Psoas muscle (tissue), 7 donors: ENCODE measurements at regions not wholly inside any gene's neighbourhood (a gene's known extent, or its start where the extent isn't known, plus 50 kb on each side); places are given as distances from the start of the nearest gene placed in this dataset.

ENCODE experiments used
- ATAC-seq, 4 donors: fragments of 200-7000 bp; cut with Tn5 transposase; one replicate each; pipeline ENCODE4 v1.9.1; 2020; ENCODE audit warnings: moderate library complexity in 3 of 4, mild to moderate bottlenecking in 2 of 4
- DNase-seq, 2 donors: peaks; one replicate each; pipeline ENCODE4 v3.0.0-alpha.2; 2020
- H3K27ac ChIP-seq: fragments of 200-600 bp; one replicate; pipeline ENCODE4 v1.8.0; 2022
- H3K27me3 ChIP-seq, 3 donors: fragments of 200-600 bp in 1 of 3; one replicate each; pipeline versions ENCODE4 v1.6.1 to v1.8.0; 2013 to 2022; ENCODE audit warnings: low read length in 2 of 3, mild to moderate bottlenecking in 2 of 3, moderate library complexity in 1 of 3; ENCODE audit not compliant: insufficient read depth in 3 of 3
- H3K36me3 ChIP-seq, 2 donors: fragments of 200-600 bp in 1 of 2; one replicate each; pipeline versions ENCODE4 v1.6.1 to v1.8.0; 2013 to 2022; ENCODE audit warnings: low read depth in 1 of 2, mild to moderate bottlenecking in 1 of 2, moderate library complexity in 1 of 2; ENCODE audit not compliant: insufficient read depth in 1 of 2
- H3K4me1 ChIP-seq: fragments of 200-600 bp; one replicate; pipeline ENCODE4 v1.8.0; 2022
- H3K4me3 ChIP-seq: fragments of 200-600 bp; one replicate; pipeline ENCODE4 v1.8.0; 2022; ENCODE audit warnings: mild to moderate bottlenecking
- H3K9me3 ChIP-seq: fragments of 200-600 bp; one replicate; pipeline ENCODE4 v1.8.0; 2022
- CTCF ChIP-seq: fragments of 200-600 bp; IDR thresholded peaks from one replicate; pipeline ENCODE4 v1.8.0; 2022; ENCODE audit warnings: antibody characterized with exemption
- WGBS, 3 donors: extraction: QIAGEN DNeasy Blood & Tissue Kit; methylation state at CpG; one replicate each; pipeline versions ENCODE4 v1.1.6 to v1.1.7; 2013; 5-methylcytosine and 5-hydroxymethylcytosine counted together
- intact Hi-C, 2 donors: fragments of 100-400 bp; cut with DNase I; formaldehyde crosslinking; loops; one replicate each; pipeline versions ENCODE4 v1.11.0 to v1.14.2; 2022
- donor health status: healthy with polysubstance abuse.
- donor health status: DM: no; HTN: no; CAD: no; lungs with moderate emphysema.
- donor health status: Bipolar disorder and iron deficiency.
- donor health status: healthy.
- donor health status: DM: yes; HTN: yes; CAD: no.
- donor health status: DM: no; HTN: no; CAD: no.
- donor health status: DM: yes; HTN: yes; CAD: no.

- no peak for TF ChIP-seq CTCF
- Histone ChIP-seq H3K36me3 (no peaks in the 10 kb centered on the region), H3K4me1 (no peaks in the 10 kb centered on the region), H3K9me3 (no peaks in the 10 kb centered on the region), H3K27me3 (no peaks in the 10 kb centered on the region), H3K27ac (no peak overlapping the region), H3K4me3 (no peak overlapping the region)
- intact Hi-C loops = no loop called here
- DNase-seq (no peak), ATAC-seq (no peak)
Observed at GRCh38 chr1:199174336-199174735, 535.5 kb downstream of the PTPRC start.

- Histone ChIP-seq H3K4me3 (no peak overlapping the region), H3K9me3 (no peaks in the 10 kb centered on the region), H3K27ac (no peak overlapping the region), H3K36me3 (no peaks in the 10 kb centered on the region), H3K4me1 (no peaks in the 10 kb centered on the region), H3K27me3 (no peaks in the 10 kb centered on the region)
- ATAC-seq (no peak), DNase-seq (no peak)
- intact Hi-C loops = no loop called here
- no peak for TF ChIP-seq CTCF
- 79 to 83% (median 82%) methylated on average over 5 of the region's 5 CpGs for WGBS, 3 donors
Observed at GRCh38 chr1:199176713-199177112, 537.9 kb downstream of the PTPRC start.

GRCh38 chr1:199177241-199177640, 538.4 kb downstream of the PTPRC start:
- intact Hi-C loops = no loop called here
- Histone ChIP-seq H3K4me1 (no peaks in the 10 kb centered on the region), H3K27ac (no peak overlapping the region), H3K9me3 (no peaks in the 10 kb centered on the region), H3K4me3 (no peak overlapping the region), H3K36me3 (no peaks in the 10 kb centered on the region), H3K27me3 (no peaks in the 10 kb centered on the region)
- no peak for ATAC-seq
- no peak for TF ChIP-seq CTCF
- 82 to 86% (median 86%) methylated on average over 4 of the region's 4 CpGs for WGBS, 3 donors
- no peak for DNase-seq

- Histone ChIP-seq H3K27ac (no peak overlapping the region), H3K36me3 (no peaks in the 10 kb centered on the region), H3K9me3 (no peaks in the 10 kb centered on the region), H3K4me1 (no peaks in the 10 kb centered on the region), H3K4me3 (no peak overlapping the region), H3K27me3 (no peaks in the 10 kb centered on the region)
- 82 to 98% (median 83%) methylated on average over 2 of the region's 2 CpGs for WGBS, 3 donors
- DNase-seq = no peak
- no peak for TF ChIP-seq CTCF
- intact Hi-C loops = no loop called here
- ATAC-seq = no peak
Observed at GRCh38 chr1:199178646-199179045, 539.8 kb downstream of the PTPRC start.

GRCh38 chr1:199182186-199182843, 543.5 kb downstream of the PTPRC start:
- H3K27ac ChIP-seq = no peak overlapping the region
- ATAC-seq (no peak), DNase-seq (no peak)
- no peak for TF ChIP-seq CTCF
- H3K27me3 ChIP-seq = no peaks in the 10 kb centered on the region
- whole genome bisulfite sequencing, 3 donors = 84 to 88% (median 88%) methylated on average over 2 of the region's 2 CpGs
- H3K4me1 ChIP-seq = no peaks in the 10 kb centered on the region
- H3K4me3 ChIP-seq = no peak overlapping the region
- H3K36me3 ChIP-seq = no peaks in the 10 kb centered on the region
- intact Hi-C loops = no loop called here
- H3K9me3 ChIP-seq = no peaks in the 10 kb centered on the region
